ENCODE measurements at regions not wholly inside any gene's neighbourhood (a gene's known extent, or its start where the extent isn't known, plus 50 kb on each side); places are given as distances from the start of the nearest gene placed in this dataset. TPM values are rescaled to one million over a fixed set of nuclear protein-coding genes. Genes with fewer than 3 reads are reported as not detected.

GRCh38 chr10:107215681-107216080, 51.2 kb upstream of the SORCS1 start:
- no peak overlapping the region for H3K4me3 ChIP-seq (ENCODE audit: low read depth, low read length)
- TF ChIP-seq CTCF (IDR thresholded peaks at IDR 0.05; ENCODE audit: insufficient read depth, low read depth, low read length), result no peak
- DNase-seq (ENCODE audit: low read depth), result no peak

Small RNAs in the stretch of these regions (small RNA-seq; reads per million reads assigned to genes)
- gene AL390123.1 (not detected), gene RNA5SP326 (not detected), gene RNU5B-6P (not detected), gene RNU6-839P (not detected)

All from fibroblast of villous mesenchyme (primary cell).